Nephron (organoid): ENCODE measurements at regions not wholly inside any gene's neighbourhood (a gene's known extent, or its start where the extent isn't known, plus 50 kb on each side); places are given as distances from the start of the nearest gene placed in this dataset.
A peak's percentile ranks its signal among the peaks of the same experiment; 100 is the strongest.

ENCODE experiments used
- H3K27ac Mint-ChIP-seq, 3 experiments: 2 replicates each; pipeline ENCODE4 v1.8.0; 2020; ENCODE audit warnings: mixed read lengths in 3 of 3, mild to moderate bottlenecking in 2 of 3, moderate library complexity in 1 of 3
- H3K27me3 Mint-ChIP-seq: 2 replicates; pipeline ENCODE4 v1.8.0; 2021; ENCODE audit warnings: low read depth, mild to moderate bottlenecking, moderate library complexity, mixed read lengths
- H3K36me3 Mint-ChIP-seq: 2 replicates; pipeline ENCODE4 v1.8.0; 2020; ENCODE audit warnings: low read depth, mixed read lengths
- H3K4me1 Mint-ChIP-seq: 2 replicates; pipeline ENCODE4 v1.8.0; 2020; ENCODE audit warnings: mixed read lengths
- H3K4me3 Mint-ChIP-seq, 3 experiments: 2 replicates each; pipeline ENCODE4 v1.8.0; 2020; ENCODE audit warnings: mild to moderate bottlenecking in 3 of 3, mixed read lengths in 3 of 3, moderate library complexity in 2 of 3
- H3K9me3 Mint-ChIP-seq: 2 replicates; pipeline ENCODE4 v1.8.0; 2020; ENCODE audit warnings: mixed read lengths
- TF ChIP-seq, protein P1 (sequence below), 3 experiments: fragments of 200-600 bp; sonication (generic); IDR thresholded peaks; one replicate each; pipeline ENCODE4 v1.5.0; 2021; ENCODE audit warnings: antibody characterized with exemption in 3 of 3; ENCODE audit not compliant: unreplicated experiment in 3 of 3

GRCh38 chr2:220513573-220514288 lies 886.3 kb downstream of the SLC4A3 start:
- H3K27me3 Mint-ChIP-seq = no peaks in the 10 kb centered on the region
- H3K27ac Mint-ChIP-seq = no peak overlapping the region
- TF ChIP-seq, protein P1, sequence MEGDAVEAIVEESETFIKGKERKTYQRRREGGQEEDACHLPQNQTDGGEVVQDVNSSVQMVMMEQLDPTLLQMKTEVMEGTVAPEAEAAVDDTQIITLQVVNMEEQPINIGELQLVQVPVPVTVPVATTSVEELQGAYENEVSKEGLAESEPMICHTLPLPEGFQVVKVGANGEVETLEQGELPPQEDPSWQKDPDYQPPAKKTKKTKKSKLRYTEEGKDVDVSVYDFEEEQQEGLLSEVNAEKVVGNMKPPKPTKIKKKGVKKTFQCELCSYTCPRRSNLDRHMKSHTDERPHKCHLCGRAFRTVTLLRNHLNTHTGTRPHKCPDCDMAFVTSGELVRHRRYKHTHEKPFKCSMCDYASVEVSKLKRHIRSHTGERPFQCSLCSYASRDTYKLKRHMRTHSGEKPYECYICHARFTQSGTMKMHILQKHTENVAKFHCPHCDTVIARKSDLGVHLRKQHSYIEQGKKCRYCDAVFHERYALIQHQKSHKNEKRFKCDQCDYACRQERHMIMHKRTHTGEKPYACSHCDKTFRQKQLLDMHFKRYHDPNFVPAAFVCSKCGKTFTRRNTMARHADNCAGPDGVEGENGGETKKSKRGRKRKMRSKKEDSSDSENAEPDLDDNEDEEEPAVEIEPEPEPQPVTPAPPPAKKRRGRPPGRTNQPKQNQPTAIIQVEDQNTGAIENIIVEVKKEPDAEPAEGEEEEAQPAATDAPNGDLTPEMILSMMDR (IDR thresholded peaks at IDR 0.05; ENCODE audit: unreplicated experiment in 3 of 3) = no peak
- H3K4me1 Mint-ChIP-seq = peaks cover 24% of the 10 kb centered on the region
- no peak overlapping the region for H3K4me3 Mint-ChIP-seq
- H3K36me3 Mint-ChIP-seq = no peaks in the 10 kb centered on the region
- H3K9me3 Mint-ChIP-seq = no peaks in the 10 kb centered on the region

- H3K9me3 Mint-ChIP-seq = no peaks in the 10 kb centered on the region
- TF ChIP-seq, protein P1 (IDR thresholded peaks at IDR 0.05; ENCODE audit: unreplicated experiment in 3 of 3) = no peak
- no peak overlapping the region for H3K4me3 Mint-ChIP-seq
- no peak overlapping the region for H3K27ac Mint-ChIP-seq
- H3K36me3 Mint-ChIP-seq = no peaks in the 10 kb centered on the region
- peaks cover 3% of the 10 kb centered on the region for H3K27me3 Mint-ChIP-seq
- H3K4me1 Mint-ChIP-seq = no peaks in the 10 kb centered on the region
Measured at GRCh38 chr2:220521551-220521950, 894.1 kb downstream of the SLC4A3 start.

- Mint-ChIP-seq H3K4me1 (no peaks in the 10 kb centered on the region), H3K9me3 (peaks cover 11% of the 10 kb centered on the region), H3K4me3 (no peak overlapping the region), H3K36me3 (peaks cover 3% of the 10 kb centered on the region), H3K27me3 (peaks cover 3% of the 10 kb centered on the region), H3K27ac (no peak overlapping the region)
- TF ChIP-seq, protein P1 (IDR thresholded peaks at IDR 0.05; ENCODE audit: unreplicated experiment in 3 of 3) = no peak
Measured at GRCh38 chr2:220528180-220528675, 900.8 kb downstream of the SLC4A3 start.

DNA sequence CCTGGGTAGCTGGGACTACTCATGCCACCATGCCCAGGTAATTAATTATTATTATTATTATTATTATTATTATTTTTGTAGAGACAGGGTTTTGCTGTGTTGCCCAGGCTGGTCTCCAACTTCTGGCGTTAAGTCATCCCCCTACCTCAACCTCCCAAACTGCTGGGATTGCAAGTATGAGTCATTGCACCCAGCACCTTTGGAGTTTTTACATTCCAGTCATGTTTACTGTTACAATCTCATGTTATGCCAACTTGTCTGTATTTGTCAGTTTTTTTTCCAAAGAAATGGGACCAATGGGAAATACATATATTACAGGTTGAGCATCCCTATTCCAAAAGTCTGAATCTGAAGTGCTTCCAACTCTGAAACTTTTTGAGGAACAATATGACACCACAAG lies 903.8 kb downstream of the SLC4A3 start:
- no peaks in the 10 kb centered on the region for H3K27me3 Mint-ChIP-seq
- H3K4me3 Mint-ChIP-seq = no peak overlapping the region
- H3K27ac Mint-ChIP-seq = no peak overlapping the region
- no peaks in the 10 kb centered on the region for H3K4me1 Mint-ChIP-seq
- TF ChIP-seq, protein P1 (IDR thresholded peaks at IDR 0.05; ENCODE audit: unreplicated experiment in 3 of 3) = no peak
- peaks cover 7% of the 10 kb centered on the region for H3K36me3 Mint-ChIP-seq
- peaks cover 24% of the 10 kb centered on the region for H3K9me3 Mint-ChIP-seq

DNA sequence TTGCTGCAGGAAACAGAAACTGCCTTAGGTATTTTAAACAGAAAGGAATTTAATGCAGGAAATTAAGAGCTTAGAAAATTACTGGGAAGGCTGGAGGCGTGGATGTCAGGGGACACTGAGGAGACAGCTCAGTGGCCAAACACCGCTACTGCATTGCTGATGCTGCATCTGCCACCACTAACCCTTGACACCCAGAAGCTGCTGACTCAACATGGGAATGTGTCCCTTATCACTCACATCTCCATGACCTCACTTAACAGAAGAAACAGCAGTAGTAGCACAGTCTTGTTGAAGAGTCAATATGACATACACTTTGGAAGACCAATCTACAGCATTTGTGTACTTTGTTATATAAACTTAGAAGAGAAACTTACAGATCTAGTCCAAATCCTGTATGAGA lies 906.1 kb downstream of the SLC4A3 start:
- H3K27me3 Mint-ChIP-seq = no peaks in the 10 kb centered on the region
- TF ChIP-seq, protein P1 (IDR thresholded peaks at IDR 0.05; ENCODE audit: unreplicated experiment in 3 of 3) = peak in 1 of 3 experiments; percentile 25
- no peaks in the 10 kb centered on the region for H3K4me1 Mint-ChIP-seq
- peaks cover 7% of the 10 kb centered on the region for H3K36me3 Mint-ChIP-seq
- peaks cover 27% of the 10 kb centered on the region for H3K9me3 Mint-ChIP-seq
- H3K4me3 Mint-ChIP-seq = no peak overlapping the region
- H3K27ac Mint-ChIP-seq = no peak overlapping the region

DNA sequence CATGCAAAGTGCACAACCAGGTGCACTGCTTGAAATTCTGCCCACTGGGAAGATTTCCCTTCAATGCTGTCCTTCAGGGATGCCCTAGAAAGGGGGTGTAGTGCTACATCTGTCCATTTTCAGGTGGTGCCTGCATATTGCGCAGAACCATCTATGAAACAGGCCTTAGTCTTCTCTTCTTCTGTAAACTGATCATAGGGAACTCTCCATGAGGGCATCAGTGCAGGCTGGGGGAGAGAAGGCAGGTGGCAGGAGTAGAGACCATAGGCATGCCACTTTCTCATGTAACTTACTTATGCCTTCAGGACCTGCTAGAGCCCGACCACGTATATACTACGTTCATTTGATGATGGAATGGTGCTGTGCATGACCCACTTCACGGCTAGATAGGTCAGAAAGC lies 912.1 kb downstream of the SLC4A3 start:
- Mint-ChIP-seq H3K27me3 (peaks cover 4% of the 10 kb centered on the region), H3K36me3 (peaks cover 8% of the 10 kb centered on the region), H3K27ac (no peak overlapping the region), H3K4me3 (no peak overlapping the region), H3K4me1 (no peaks in the 10 kb centered on the region), H3K9me3 (peaks cover 35% of the 10 kb centered on the region)
- TF ChIP-seq, protein P1 (IDR thresholded peaks at IDR 0.05; ENCODE audit: unreplicated experiment in 3 of 3) = no peak
